NOMO-1 (cell line): ENCODE measurements at regions not wholly inside any gene's neighbourhood (a gene's known extent, or its start where the extent isn't known, plus 50 kb on each side); places are given as distances from the start of the nearest gene placed in this dataset.
"Not testable (repeated sequence)": the region's sequence is repeated elsewhere in the genome, so short reads cannot be mapped to it uniquely, and the experiment has no call there.

ENCODE experiments used
- DNase-seq, 2 experiments: peaks; one replicate each; lab custom pipeline; 2025; ENCODE audit not compliant: unreplicated experiment in 2 of 2; lab: John Stamatoyannopoulos, UW

GRCh38 chr2:144922519-144922918 is 402.6 kb upstream of the ZEB2 start:
- DNase-seq = no peak

- DNase-seq = no peak
Observed at GRCh38 chr2:144920755-144921530, 401.0 kb upstream of the ZEB2 start.

- no peak for DNase-seq
Observed at GRCh38 chr2:144914622-144915318, 394.9 kb upstream of the ZEB2 start.

- DNase-seq = no peak
Observed at GRCh38 chr2:144914113-144914512, 394.2 kb upstream of the ZEB2 start.

- DNase-seq = no peak
Observed at GRCh38 chr2:144912206-144912605, 392.3 kb upstream of the ZEB2 start.

- DNase-seq = no peak
Observed at GRCh38 chr2:144905956-144906355, 386.0 kb upstream of the ZEB2 start.

- DNase-seq = no peak
Observed at GRCh38 chr2:144904612-144905011, 384.7 kb upstream of the ZEB2 start.

GRCh38 chr2:144903045-144903444 is 383.1 kb upstream of the ZEB2 start:
- not testable (repeated sequence) for DNase-seq

- DNase-seq = not testable (repeated sequence)
Observed at GRCh38 chr2:144901386-144901785, 381.5 kb upstream of the ZEB2 start.

GRCh38 chr2:144896341-144896740 is 376.4 kb upstream of the ZEB2 start:
- DNase-seq = no peak

GRCh38 chr2:144894612-144895599 is 375.0 kb upstream of the ZEB2 start:
- no peak for DNase-seq

GRCh38 chr2:144893464-144893863 is 373.5 kb upstream of the ZEB2 start:
- DNase-seq = no peak

GRCh38 chr2:144890828-144891227 is 370.9 kb upstream of the ZEB2 start:
- peak; percentile 30 to 31 for DNase-seq

- DNase-seq = no peak
Observed at GRCh38 chr2:144889348-144889747, 369.4 kb upstream of the ZEB2 start.

- DNase-seq = no peak
Observed at GRCh38 chr2:144886862-144887261, 366.9 kb upstream of the ZEB2 start.

- DNase-seq = no peak
Observed at GRCh38 chr2:144877893-144878292, 358.0 kb upstream of the ZEB2 start.

GRCh38 chr2:144876013-144876412 is 356.1 kb upstream of the ZEB2 start:
- DNase-seq = no peak

GRCh38 chr2:144875290-144875969 is 355.5 kb upstream of the ZEB2 start:
- DNase-seq = no peak

- no peak for DNase-seq
Observed at GRCh38 chr2:144865670-144866069, 345.8 kb upstream of the ZEB2 start.

GRCh38 chr2:144859716-144860115 is 339.8 kb upstream of the ZEB2 start:
- no peak for DNase-seq
